Hematopoietic multipotent progenitor cell treated with erythropoietin and hydrocortisone succinate and interleukin-3 and kit ligand, for 8 days (in vitro differentiated cells): ENCODE measurements at regions not wholly inside any gene's neighbourhood (a gene's known extent, or its start where the extent isn't known, plus 50 kb on each side); places are given as distances from the start of the nearest gene placed in this dataset.
"Not testable (repeated sequence)": the region's sequence is repeated elsewhere in the genome, so short reads cannot be mapped to it uniquely, and the experiment has no call there.

Source experiments
- DNase-seq: peaks from one replicate; pipeline ENCODE4 v3.0.0-alpha.2; 2015

- no peak for DNase-seq
Observed at GRCh38 chr5:84783003-84783402, 398.3 kb upstream of the EDIL3 start.

- DNase-seq = no peak
Observed at GRCh38 chr5:84779186-84779585, 394.5 kb upstream of the EDIL3 start.

GRCh38 chr5:84764227-84764626 is 379.5 kb upstream of the EDIL3 start:
- DNase-seq = no peak

DNA sequence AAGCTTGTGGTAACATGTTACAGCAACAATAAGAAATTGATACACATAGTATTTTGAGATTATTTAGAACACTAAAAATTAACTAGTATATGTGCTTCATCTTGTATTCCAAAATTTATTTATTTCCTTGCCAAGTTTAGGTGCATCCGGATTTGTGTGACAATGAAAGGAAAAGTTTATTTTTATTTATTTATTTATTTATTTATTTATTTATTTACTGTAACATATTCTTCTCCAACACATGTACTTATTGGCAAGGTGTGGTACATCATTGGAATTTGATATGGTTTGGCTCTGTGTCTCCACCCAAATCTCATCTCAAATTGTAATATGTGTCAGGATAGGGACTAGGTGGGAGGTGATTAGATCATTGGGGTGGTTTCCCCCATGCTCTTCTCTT is 373.3 kb upstream of the EDIL3 start:
- DNase-seq = no peak

GRCh38 chr5:84752780-84753179 is 368.1 kb upstream of the EDIL3 start:
- DNase-seq = no peak

GRCh38 chr5:84748313-84748712 is 363.6 kb upstream of the EDIL3 start:
- no peak for DNase-seq

- DNase-seq = not testable (repeated sequence)
Observed at GRCh38 chr5:84746280-84746679, 361.6 kb upstream of the EDIL3 start.

DNA sequence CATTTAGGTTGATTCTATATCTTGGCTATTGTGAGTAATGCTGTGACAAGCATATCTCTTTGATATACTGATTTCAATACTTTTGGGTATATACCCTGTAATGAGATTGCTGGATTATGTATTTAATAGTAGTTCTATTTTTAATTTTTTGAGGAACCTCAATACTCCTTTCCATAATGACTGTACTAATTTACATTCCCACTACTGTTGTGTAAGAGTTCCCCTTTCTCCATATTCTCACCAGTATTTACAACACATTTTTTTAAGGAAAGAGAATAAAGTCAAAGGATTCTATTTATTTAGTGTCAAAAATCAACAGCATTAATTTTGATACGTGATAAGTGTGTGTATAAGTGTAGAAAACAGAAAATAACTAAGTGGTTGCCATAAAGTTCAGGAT is 356.4 kb upstream of the EDIL3 start:
- DNase-seq = no peak

- DNase-seq = no peak
Observed at GRCh38 chr5:84729326-84729725, 344.6 kb upstream of the EDIL3 start.

DNA sequence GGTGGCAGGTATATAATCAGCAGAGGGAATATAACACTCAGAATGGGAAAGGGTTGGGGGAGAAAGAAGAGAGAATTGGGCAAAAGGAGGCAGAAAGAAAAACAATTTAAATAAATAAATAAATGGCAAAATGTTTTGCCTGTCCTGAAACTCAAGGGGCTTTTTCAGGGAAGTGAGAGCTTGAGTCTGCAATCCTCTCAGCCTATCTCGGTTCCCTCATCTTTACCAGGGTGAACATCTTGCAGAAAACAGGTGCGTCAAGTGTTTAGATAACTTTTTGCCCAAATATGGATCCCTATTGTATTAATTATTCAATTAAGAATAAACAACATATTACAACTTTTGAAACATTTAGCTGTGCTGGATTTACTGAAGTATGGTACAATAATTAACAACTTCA is 343.0 kb upstream of the EDIL3 start:
- no peak for DNase-seq

DNA sequence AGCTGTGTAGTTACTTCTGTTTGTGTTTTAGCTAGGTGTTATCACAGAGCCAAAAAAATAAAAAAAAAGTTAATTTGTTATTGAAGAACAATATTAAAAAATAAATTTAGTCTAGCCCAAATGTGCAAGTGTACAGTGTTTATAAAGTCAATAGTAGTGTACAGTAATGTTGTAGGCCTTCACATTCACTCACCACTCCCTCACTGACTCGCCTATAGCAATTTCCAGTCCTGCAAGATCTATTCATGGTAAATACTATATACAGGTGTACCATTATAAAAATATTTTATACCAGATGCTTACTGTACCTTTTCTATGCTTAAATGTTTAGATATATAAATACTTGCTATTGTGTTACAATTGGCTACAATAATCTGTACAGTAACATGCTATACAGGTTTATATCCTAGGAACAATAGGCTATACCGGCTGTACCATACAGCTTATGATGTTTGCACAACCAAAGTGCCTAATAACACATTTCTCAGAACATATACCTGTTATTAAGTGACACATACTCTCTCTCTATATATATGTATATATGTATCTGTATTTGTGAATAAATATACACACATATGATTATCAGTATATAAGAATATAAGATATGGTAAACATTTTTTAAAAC is 341.4 kb upstream of the EDIL3 start:
- no peak for DNase-seq

- no peak for DNase-seq
Observed at GRCh38 chr5:84724683-84725082, 340.0 kb upstream of the EDIL3 start.

DNA sequence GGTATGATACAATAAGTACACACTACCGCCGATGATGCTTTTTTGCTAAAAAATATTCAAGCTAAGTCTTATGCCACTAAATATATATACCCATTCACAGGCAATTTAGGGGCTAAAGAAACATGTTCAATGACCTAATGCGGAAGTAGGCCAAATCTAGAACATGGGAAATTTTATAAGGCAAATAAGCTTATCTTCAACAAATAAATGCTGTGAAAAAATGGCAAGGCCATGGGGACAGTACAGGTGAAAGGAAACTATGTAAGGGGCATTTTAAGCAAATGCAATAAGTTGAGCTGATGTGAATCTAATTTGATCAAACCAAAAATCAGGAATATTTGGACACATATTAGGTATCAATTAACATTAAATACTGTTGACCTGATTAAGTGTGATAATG is 339.5 kb upstream of the EDIL3 start:
- no peak for DNase-seq

DNA sequence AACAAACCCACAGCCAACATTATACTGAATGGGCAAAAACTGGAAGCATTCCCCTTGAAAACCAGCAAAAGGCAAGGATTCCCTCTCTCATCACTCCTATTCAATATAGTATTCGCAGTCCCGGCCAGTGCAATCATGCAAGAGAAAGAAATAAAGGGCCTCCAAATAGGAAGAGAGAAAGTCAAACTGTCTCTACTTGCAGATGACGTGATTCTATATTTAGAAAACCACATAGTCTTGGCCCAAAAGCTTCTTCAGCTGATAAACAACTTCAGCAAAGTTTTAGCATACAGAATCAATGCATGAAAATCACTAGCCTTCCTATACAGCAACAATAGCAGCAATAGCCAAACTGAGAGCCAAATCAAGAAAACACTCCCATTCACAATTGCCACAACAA is 333.7 kb upstream of the EDIL3 start:
- DNase-seq = no peak

DNA sequence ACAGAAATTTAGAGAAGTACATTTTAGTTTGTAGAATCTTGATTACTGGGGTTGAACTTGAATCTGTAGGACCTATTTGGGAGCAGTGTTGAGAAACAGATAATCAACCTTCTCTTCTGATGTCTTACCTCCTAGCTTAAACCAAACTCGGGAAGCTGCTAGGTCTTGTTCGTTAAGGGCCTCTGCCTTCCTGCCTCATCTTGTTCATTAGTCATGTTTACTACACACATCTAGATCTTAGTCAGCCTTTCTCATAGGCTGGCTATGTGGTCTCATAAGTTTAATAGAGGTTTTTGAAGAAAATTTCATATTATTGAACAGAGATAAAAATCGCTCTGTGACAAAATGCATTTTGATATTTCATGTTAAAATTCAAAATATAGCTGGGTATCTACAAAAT is 331.0 kb upstream of the EDIL3 start:
- no peak for DNase-seq

- DNase-seq = no peak
Observed at GRCh38 chr5:84715091-84715490, 330.4 kb upstream of the EDIL3 start.

GRCh38 chr5:84709075-84709474 is 324.4 kb upstream of the EDIL3 start:
- no peak for DNase-seq

DNA sequence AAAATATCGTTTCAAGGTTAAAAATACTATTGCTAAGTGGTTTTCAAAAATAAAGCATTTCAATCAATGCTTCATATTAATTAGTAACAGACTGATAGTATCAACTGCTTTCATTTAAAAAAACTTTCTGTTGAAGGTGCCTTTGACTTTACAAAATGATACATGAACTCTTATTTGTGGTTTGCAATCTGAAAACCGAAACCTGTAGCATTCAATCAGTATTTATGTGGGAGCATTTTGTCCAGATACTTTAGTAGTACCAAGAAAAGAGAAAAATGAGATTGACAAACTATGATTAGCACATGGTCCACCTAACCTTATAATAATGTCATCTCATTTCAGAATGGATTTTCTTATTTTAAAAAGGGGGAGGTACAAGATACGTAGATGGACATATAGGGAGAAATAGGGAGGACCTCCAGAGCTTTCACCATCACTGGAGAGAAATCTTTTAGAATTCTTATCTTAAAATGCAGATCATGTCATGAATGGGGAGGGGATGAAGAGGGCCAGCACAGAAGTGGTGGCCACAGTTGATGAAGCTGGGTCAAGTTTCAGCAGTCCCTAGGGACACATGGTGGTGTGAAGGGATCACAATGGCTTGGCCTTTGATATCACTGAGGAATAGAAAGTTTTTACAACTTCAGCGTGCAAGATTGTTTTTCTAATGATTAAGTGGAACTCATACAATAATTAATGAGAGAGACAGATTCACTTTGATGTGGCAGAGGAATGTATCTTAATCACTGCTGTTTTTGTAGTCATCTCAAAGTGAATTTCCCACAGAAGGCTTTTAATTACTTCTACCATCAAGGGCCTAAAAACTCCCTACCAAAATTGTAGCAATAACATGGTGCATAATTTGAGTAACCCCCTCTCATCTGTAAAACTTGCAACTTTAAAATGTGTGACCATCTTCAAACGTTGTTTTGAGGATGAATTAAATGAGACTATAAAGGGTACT is 322.3 kb upstream of the EDIL3 start:
- no peak for DNase-seq

- not testable (repeated sequence) for DNase-seq
Observed at GRCh38 chr5:84700545-84700944, 315.9 kb upstream of the EDIL3 start.

- no peak for DNase-seq
Observed at GRCh38 chr5:84696651-84697050, 312.0 kb upstream of the EDIL3 start.

- no peak for DNase-seq
Observed at GRCh38 chr5:84695330-84695729, 310.6 kb upstream of the EDIL3 start.

DNA sequence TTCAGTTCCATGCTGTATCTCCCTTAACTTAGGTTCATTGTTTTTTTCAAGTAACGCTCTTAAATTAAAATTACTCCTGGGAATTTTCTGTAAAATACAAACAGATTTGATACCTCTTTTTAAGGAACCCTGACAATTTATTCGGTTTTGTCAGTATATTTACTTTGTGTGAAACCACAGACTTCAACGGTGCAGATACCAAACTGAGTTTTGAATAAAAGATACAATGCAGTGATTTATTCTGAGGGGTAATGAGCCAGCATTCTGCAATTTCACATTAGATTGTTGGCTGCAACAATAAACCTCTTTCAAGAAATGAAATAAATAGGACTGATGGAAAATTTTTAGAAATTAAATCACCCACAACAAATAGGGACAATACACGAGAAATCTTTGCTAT is 308.6 kb upstream of the EDIL3 start:
- DNase-seq = no peak

- no peak for DNase-seq
Observed at GRCh38 chr5:84688566-84688965, 303.9 kb upstream of the EDIL3 start.

- DNase-seq = no peak
Observed at GRCh38 chr5:84685121-84685894, 300.6 kb upstream of the EDIL3 start.
